Spleen (tissue), 11 donors: ENCODE measurements at regions not wholly inside any gene's neighbourhood (a gene's known extent, or its start where the extent isn't known, plus 50 kb on each side); places are given as distances from the start of the nearest gene placed in this dataset.

ENCODE experiments used
- DNase-seq: peaks from one replicate; pipeline ENCODE4 v3.0.0-alpha.2; 2020
- H3K27ac ChIP-seq, 8 donors: fragments of 200-600 bp; sonication (generic) in 7 of 8; 1 replicate in 4 of 8; 2 replicates in 4 of 8; pipeline versions ENCODE4 v1.5.0 to v1.8.0; 2016 to 2021; ENCODE audit warnings: inconsistent platforms in 4 of 8, mild to moderate bottlenecking in 4 of 8, moderate library complexity in 1 of 8
- H3K27me3 ChIP-seq, 7 donors: fragments of 200-600 bp; sonication (generic) in 6 of 7; replicated peaks in 1 of 7; 1 replicate in 4 of 7; 2 replicates in 3 of 7; pipeline versions ENCODE4 v1.5.0 to v1.8.0; 2016 to 2021; ENCODE audit warnings: inconsistent platforms in 3 of 7, mild to moderate bottlenecking in 1 of 7
- H3K36me3 ChIP-seq, 6 donors: fragments of 200-600 bp; sonication (generic) in 5 of 6; 1 replicate in 4 of 6; 2 replicates in 2 of 6; pipeline versions ENCODE4 v1.5.0 to v1.8.0; 2016 to 2021; ENCODE audit warnings: inconsistent platforms in 2 of 6
- H3K4me1 ChIP-seq, 6 donors: fragments of 200-600 bp; sonication (generic) in 5 of 6; 1 replicate in 3 of 6; 2 replicates in 3 of 6; pipeline versions ENCODE4 v1.5.0 to v1.8.0; 2016 to 2021; ENCODE audit warnings: inconsistent platforms in 3 of 6
- H3K4me3 ChIP-seq, 8 donors: fragments of 200-600 bp; sonication (generic) in 7 of 8; 1 replicate in 4 of 8; 2 replicates in 4 of 8; pipeline versions ENCODE4 v1.5.0 to v1.8.0; 2016 to 2021; ENCODE audit warnings: inconsistent platforms in 4 of 8, mild to moderate bottlenecking in 4 of 8, moderate library complexity in 2 of 8
- H3K9me3 ChIP-seq, 8 donors: fragments of 200-600 bp; sonication (generic) in 7 of 8; 1 replicate in 4 of 8; 2 replicates in 4 of 8; pipeline versions ENCODE4 v1.5.0 to v1.8.0; 2016 to 2021; ENCODE audit warnings: inconsistent platforms in 4 of 8
- CTCF ChIP-seq, 11 experiments: fragments of 200-600 bp in 7 of 11; fragments of 450-650 bp in 4 of 11; sonication (generic) in 4 of 11; IDR thresholded peaks in 8 of 11; conservative IDR thresholded peaks in 3 of 11; 1 replicate in 7 of 11; 2 replicates in 4 of 11; pipeline versions ENCODE4 v1.4.0 to v1.8.0; 2016 to 2021; ENCODE audit warnings: antibody characterized with exemption in 11 of 11, inconsistent platforms in 4 of 11, mild to moderate bottlenecking in 1 of 11
- POLR2A ChIP-seq, 3 donors: fragments of 450-650 bp; IDR thresholded peaks; one replicate each; pipeline ENCODE4 v1.5.1; 2017; ENCODE audit warnings: antibody characterized with exemption in 3 of 3, mild to moderate bottlenecking in 1 of 3
- POLR2AphosphoS5 ChIP-seq, 3 donors: sonication (generic); formaldehyde crosslinking; IDR thresholded peaks; one replicate each; pipeline ENCODE4 v1.5.1; 2017; ENCODE audit warnings: antibody characterized with exemption in 3 of 3
- WGBS, 5 donors: extraction: QIAGEN DNeasy Blood & Tissue Kit in 3 of 5; methylation state at CpG; one replicate each; pipeline versions ENCODE4 v1.1.5 to v1.1.7; 2013 to 2018; 5-methylcytosine and 5-hydroxymethylcytosine counted together
- intact Hi-C: fragments of 100-400 bp; cut with DNase I; formaldehyde crosslinking; loops from one replicate; pipeline ENCODE4 v1.15.0; 2023; ENCODE audit warnings: low total_unique reads
- small RNA-seq, 4 donors: library from RNA; depleted of rRNA; stranded (forward); fragments of <200 nt; gene quantifications; one replicate each; pipeline ENCODE3, GENCODE V24; 2016
- donor health status: healthy with polysubstance abuse.
- donor health status: DM: no; HTN: no; CAD: no; lungs with moderate emphysema.
- donor health status: DM: no; HTN: no; CAD: no.
- donor health status: Bipolar disorder and iron deficiency.
- donor health status: healthy.
- donor health status: DM: no; HTN: no; CAD: no.
- donor health status: DM: yes; HTN: yes; CAD: no.

GRCh38 chr2:14577843-14578242 is 54.7 kb upstream of the LRATD1 start:
- peaks cover 0 to 3% (median 0%) of the 10 kb centered on the region in 8 donors for H3K9me3 ChIP-seq
- TF ChIP-seq POLR2AphosphoS5 (IDR thresholded peaks at IDR 0.05): no peak
- no peak for TF ChIP-seq CTCF (IDR thresholded peaks at IDR 0.05 in 8 of 11, conservative IDR thresholded peaks at IDR 0.05 in 3 of 11)
- TF ChIP-seq POLR2A (IDR thresholded peaks at IDR 0.05): no peak
- no peak for DNase-seq
- intact Hi-C loops: no loop called here
- H3K4me1 ChIP-seq: no peaks in the 10 kb centered on the region
- H3K4me3 ChIP-seq: no peak overlapping the region
- no peaks in the 10 kb centered on the region for H3K36me3 ChIP-seq
- H3K27ac ChIP-seq: no peak overlapping the region
- no peaks in the 10 kb centered on the region for H3K27me3 ChIP-seq
- WGBS, 5 donors: 61 to 75% (median 74%) methylated on average over 4 of the region's 4 CpGs

Small RNA genes lying in the stretch of these regions (small RNA-seq; reads per million reads assigned to genes)
- gene RF00017 (0 reads per million in 4 donors), gene RNU6-1288P (0 reads per million in 4 donors)
